ENCODE measurements at regions not wholly inside any gene's neighbourhood (a gene's known extent, or its start where the extent isn't known, plus 50 kb on each side); places are given as distances from the start of the nearest gene placed in this dataset.
A peak's percentile ranks its signal among the peaks of the same experiment; 100 is the strongest.

DNA sequence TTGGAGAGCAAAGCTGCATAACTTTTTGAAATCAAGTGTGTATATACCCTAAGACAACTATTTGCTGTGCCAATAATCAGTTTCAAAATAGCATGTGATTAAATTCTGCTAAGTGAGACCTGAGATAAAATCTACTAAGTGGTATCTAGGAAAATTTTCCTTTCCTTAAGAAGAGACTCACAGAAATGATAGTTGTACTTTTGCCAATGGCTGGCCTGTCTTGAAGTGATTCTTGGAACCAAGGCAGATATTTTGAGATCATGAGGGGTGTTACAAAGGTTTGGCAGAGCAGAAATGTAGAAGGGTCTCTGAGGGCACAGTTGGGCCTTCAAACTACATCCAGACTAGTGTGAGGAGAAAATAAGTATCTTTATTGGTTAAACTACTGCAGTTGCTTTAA is 902.6 kb upstream of the TENM4 start:
- Histone ChIP-seq H2BK5ac (ENCODE audit: low read length) (no peak overlapping the region), H3K4me2 (ENCODE audit: insufficient read depth, low read length, poor library complexity, severe bottlenecking) (no peak overlapping the region), H2AFZ (ENCODE audit: low read length) (no peak overlapping the region), H2AK5ac (ENCODE audit: low read depth, low read length) (no peak overlapping the region), H3K9me3 (replicated peaks in 1 of 2; ENCODE audit: control insufficient read depth in 2 of 2, insufficient read depth in 1 of 2, low read depth in 1 of 2, low read length in 2 of 2) (no peaks in the 10 kb centered on the region), H3K27me3 (ENCODE audit: control insufficient read depth in 3 of 3, insufficient read depth in 3 of 3, low read depth in 1 of 3, low read length in 3 of 3) (no peaks in the 10 kb centered on the region), H3K14ac (ENCODE audit: low read length) (no peak overlapping the region), H3K36me3 (replicated peaks in 1 of 2; ENCODE audit: control insufficient read depth in 2 of 2, insufficient read depth in 2 of 2, low read length in 2 of 2) (no peaks in the 10 kb centered on the region), H3K18ac (ENCODE audit: low read length) (no peak overlapping the region), H2BK15ac (ENCODE audit: low read length) (no peak overlapping the region), H3K23ac (ENCODE audit: low read depth, low read length, poor library complexity) (no peak overlapping the region), H4K8ac (ENCODE audit: low read depth, low read length) (no peak overlapping the region), H3K4me1 (ENCODE audit: control insufficient read depth in 2 of 2, insufficient read depth in 1 of 2, low read depth in 1 of 2, low read length in 2 of 2) (peaks cover 3 to 5% of the 10 kb centered on the region in 2 donors), H3K9ac (ENCODE audit: low read depth, low read length, poor library complexity) (no peak overlapping the region), H3K4me3 (ENCODE audit: low read length in 2 of 2) (no peak overlapping the region), H2BK12ac (ENCODE audit: low read length) (no peak overlapping the region), H3K27ac (replicated peaks; ENCODE audit: low read length) (no peak overlapping the region), H3K4ac (ENCODE audit: low read length) (no peak overlapping the region), H3K79me1 (ENCODE audit: low read depth, low read length) (no peaks in the 10 kb centered on the region), H2BK120ac (ENCODE audit: low read depth, low read length) (no peak overlapping the region), H4K91ac (ENCODE audit: low read depth, low read length, poor library complexity) (no peak overlapping the region)
- no peak for DNase-seq (ENCODE audit: low spot score)

DNA sequence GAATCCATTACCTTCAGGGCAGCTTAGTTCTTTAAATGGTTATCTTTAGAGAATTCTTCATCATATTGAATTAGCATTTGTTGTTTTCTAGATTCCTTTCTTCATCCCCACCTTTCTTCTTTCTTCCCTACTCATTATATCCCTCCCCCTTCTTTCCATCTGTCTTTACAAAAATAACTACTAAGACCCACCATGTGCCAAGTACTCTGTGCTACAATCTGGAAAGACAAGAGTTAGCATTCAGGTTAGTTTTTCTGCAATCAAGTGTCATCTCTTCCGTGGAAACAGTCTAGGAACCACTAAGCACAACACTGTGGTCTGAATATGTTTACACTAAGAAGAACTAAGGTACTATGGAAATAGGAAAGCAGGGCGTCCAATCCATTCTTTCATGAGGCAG is 897.4 kb upstream of the TENM4 start:
- H4K8ac ChIP-seq (ENCODE audit: low read depth, low read length): no peak overlapping the region

DNA sequence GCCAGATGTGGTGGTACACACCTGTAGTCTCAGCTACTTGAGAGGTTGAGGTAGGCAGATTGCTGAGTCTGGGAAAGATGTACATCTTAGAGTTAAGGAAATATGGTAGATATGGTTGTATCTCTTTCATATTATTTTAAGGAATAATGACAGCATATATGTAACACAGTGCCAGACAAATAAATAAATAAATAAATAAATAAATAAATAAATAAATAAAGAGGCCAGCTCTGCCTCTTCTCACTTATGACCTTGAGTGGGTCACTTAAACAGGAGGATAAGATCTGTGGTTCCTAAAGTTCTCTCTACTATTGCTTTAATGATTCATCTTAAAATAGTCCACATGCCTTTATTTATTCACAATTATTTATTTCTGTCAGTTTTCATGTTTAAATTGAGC is 890.9 kb upstream of the TENM4 start:
- H2BK120ac ChIP-seq (ENCODE audit: low read depth, low read length): no peak overlapping the region
- no peak overlapping the region for H3K4me2 ChIP-seq (ENCODE audit: insufficient read depth, low read length, poor library complexity, severe bottlenecking)
- H3K27ac ChIP-seq (replicated peaks; ENCODE audit: low read length): no peak overlapping the region
- H2BK15ac ChIP-seq (ENCODE audit: low read length): no peak overlapping the region
- no peak overlapping the region for H3K4me3 ChIP-seq (ENCODE audit: low read length in 2 of 2)
- H2BK12ac ChIP-seq (ENCODE audit: low read length): no peak overlapping the region
- no peak overlapping the region for H3K4ac ChIP-seq (ENCODE audit: low read length)
- H3K27me3 ChIP-seq (ENCODE audit: control insufficient read depth in 3 of 3, insufficient read depth in 3 of 3, low read depth in 1 of 3, low read length in 3 of 3): no peaks in the 10 kb centered on the region
- no peak overlapping the region for H2BK5ac ChIP-seq (ENCODE audit: low read length)
- H3K14ac ChIP-seq (ENCODE audit: low read length): no peak overlapping the region
- no peak overlapping the region for H3K9ac ChIP-seq (ENCODE audit: low read depth, low read length, poor library complexity)
- no peaks in the 10 kb centered on the region for H3K9me3 ChIP-seq (replicated peaks in 1 of 2; ENCODE audit: control insufficient read depth in 2 of 2, insufficient read depth in 1 of 2, low read depth in 1 of 2, low read length in 2 of 2)
- DNase-seq (ENCODE audit: low spot score): no peak
- no peak overlapping the region for H2AK5ac ChIP-seq (ENCODE audit: low read depth, low read length)
- H3K23ac ChIP-seq (ENCODE audit: low read depth, low read length, poor library complexity): no peak overlapping the region
- H2AFZ ChIP-seq (ENCODE audit: low read length): no peak overlapping the region
- no peaks in the 10 kb centered on the region for H3K36me3 ChIP-seq (replicated peaks in 1 of 2; ENCODE audit: control insufficient read depth in 2 of 2, insufficient read depth in 2 of 2, low read length in 2 of 2)
- no peak overlapping the region for H4K91ac ChIP-seq (ENCODE audit: low read depth, low read length, poor library complexity)
- H3K4me1 ChIP-seq (ENCODE audit: control insufficient read depth in 2 of 2, insufficient read depth in 1 of 2, low read depth in 1 of 2, low read length in 2 of 2): peaks cover 7 to 10% of the 10 kb centered on the region in 2 donors
- no peaks in the 10 kb centered on the region for H3K79me1 ChIP-seq (ENCODE audit: low read depth, low read length)
- H4K8ac ChIP-seq (ENCODE audit: low read depth, low read length): no peak overlapping the region
- H3K18ac ChIP-seq (ENCODE audit: low read length): no peak overlapping the region

More for the DNA sequence above, 897.4 kb upstream of the TENM4 start:
- Histone ChIP-seq H2BK15ac (ENCODE audit: low read length) (no peak overlapping the region), H2AFZ (ENCODE audit: low read length) (no peak overlapping the region), H3K4me3 (ENCODE audit: low read length in 2 of 2) (no peak overlapping the region), H3K4me2 (ENCODE audit: insufficient read depth, low read length, poor library complexity, severe bottlenecking) (no peak overlapping the region), H4K91ac (ENCODE audit: low read depth, low read length, poor library complexity) (no peak overlapping the region), H3K27me3 (ENCODE audit: control insufficient read depth in 3 of 3, insufficient read depth in 3 of 3, low read depth in 1 of 3, low read length in 3 of 3) (no peaks in the 10 kb centered on the region), H2BK5ac (ENCODE audit: low read length) (no peak overlapping the region), H3K9me3 (replicated peaks in 1 of 2; ENCODE audit: control insufficient read depth in 2 of 2, insufficient read depth in 1 of 2, low read depth in 1 of 2, low read length in 2 of 2) (no peaks in the 10 kb centered on the region), H2BK12ac (ENCODE audit: low read length) (no peak overlapping the region), H3K23ac (ENCODE audit: low read depth, low read length, poor library complexity) (no peak overlapping the region), H3K4ac (ENCODE audit: low read length) (no peak overlapping the region), H3K14ac (ENCODE audit: low read length) (no peak overlapping the region), H3K9ac (ENCODE audit: low read depth, low read length, poor library complexity) (no peak overlapping the region), H3K79me1 (ENCODE audit: low read depth, low read length) (no peaks in the 10 kb centered on the region), H3K4me1 (ENCODE audit: control insufficient read depth in 2 of 2, insufficient read depth in 1 of 2, low read depth in 1 of 2, low read length in 2 of 2) (peaks cover 0 to 3% of the 10 kb centered on the region in 2 donors), H2BK120ac (ENCODE audit: low read depth, low read length) (no peak overlapping the region), H3K36me3 (replicated peaks in 1 of 2; ENCODE audit: control insufficient read depth in 2 of 2, insufficient read depth in 2 of 2, low read length in 2 of 2) (no peaks in the 10 kb centered on the region), H3K18ac (ENCODE audit: low read length) (no peak overlapping the region), H3K27ac (replicated peaks; ENCODE audit: low read length) (no peak overlapping the region), H2AK5ac (ENCODE audit: low read depth, low read length) (no peak overlapping the region)
- DNase-seq (ENCODE audit: low spot score): no peak
- WGBS, 2 donors (ENCODE audit: extremely low coverage in 2 of 2, insufficient read length in 2 of 2, insufficient replicate concordance in 1 of 2): no CpG with 5 or more reads among the region's 2 CpGs

DNA sequence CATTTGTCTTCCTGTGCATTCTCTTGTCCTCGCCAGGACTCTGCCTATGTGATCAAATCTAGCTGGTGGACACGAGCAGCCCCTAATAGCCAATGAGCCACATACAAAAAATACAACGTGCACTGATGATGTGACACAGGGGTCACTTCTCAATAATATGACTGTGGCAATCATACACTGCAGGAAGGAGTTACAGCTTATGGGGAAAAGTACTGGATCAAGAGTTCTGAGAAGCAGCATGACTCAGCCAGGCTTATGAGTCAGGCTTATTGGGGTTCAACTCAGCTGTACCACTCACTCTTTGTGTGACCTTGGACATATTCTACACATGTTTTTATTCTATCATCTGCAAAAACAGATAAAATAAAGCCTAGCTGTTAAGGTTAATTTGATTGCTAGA is 889.4 kb upstream of the TENM4 start:
- no peaks in the 10 kb centered on the region for H3K36me3 ChIP-seq (replicated peaks in 1 of 2; ENCODE audit: control insufficient read depth in 2 of 2, insufficient read depth in 2 of 2, low read length in 2 of 2)
- H2BK5ac ChIP-seq (ENCODE audit: low read length): no peak overlapping the region
- no peak overlapping the region for H2AK5ac ChIP-seq (ENCODE audit: low read depth, low read length)
- WGBS, 2 donors (ENCODE audit: extremely low coverage in 2 of 2, insufficient read length in 2 of 2, insufficient replicate concordance in 1 of 2): no CpG with 5 or more reads among the region's 3 CpGs
- H3K4me1 ChIP-seq (ENCODE audit: control insufficient read depth in 2 of 2, insufficient read depth in 1 of 2, low read depth in 1 of 2, low read length in 2 of 2): peaks cover 4 to 10% of the 10 kb centered on the region in 2 donors
- H2BK120ac ChIP-seq (ENCODE audit: low read depth, low read length): no peak overlapping the region
- H3K18ac ChIP-seq (ENCODE audit: low read length): peak overlapping the region; percentile 11
- no peak overlapping the region for H2BK15ac ChIP-seq (ENCODE audit: low read length)
- no peak overlapping the region for H2AFZ ChIP-seq (ENCODE audit: low read length)
- no peak overlapping the region for H4K91ac ChIP-seq (ENCODE audit: low read depth, low read length, poor library complexity)
- H3K23ac ChIP-seq (ENCODE audit: low read depth, low read length, poor library complexity): no peak overlapping the region
- no peak overlapping the region for H3K4ac ChIP-seq (ENCODE audit: low read length)
- no peak overlapping the region for H3K27ac ChIP-seq (replicated peaks; ENCODE audit: low read length)
- no peak overlapping the region for H4K8ac ChIP-seq (ENCODE audit: low read depth, low read length)
- H3K9ac ChIP-seq (ENCODE audit: low read depth, low read length, poor library complexity): no peak overlapping the region
- no peaks in the 10 kb centered on the region for H3K27me3 ChIP-seq (ENCODE audit: control insufficient read depth in 3 of 3, insufficient read depth in 3 of 3, low read depth in 1 of 3, low read length in 3 of 3)
- no peak for DNase-seq (ENCODE audit: low spot score)
- H3K4me3 ChIP-seq (ENCODE audit: low read length in 2 of 2): no peak overlapping the region
- no peaks in the 10 kb centered on the region for H3K79me1 ChIP-seq (ENCODE audit: low read depth, low read length)
- no peaks in the 10 kb centered on the region for H3K9me3 ChIP-seq (replicated peaks in 1 of 2; ENCODE audit: control insufficient read depth in 2 of 2, insufficient read depth in 1 of 2, low read depth in 1 of 2, low read length in 2 of 2)
- no peak overlapping the region for H3K14ac ChIP-seq (ENCODE audit: low read length)
- H2BK12ac ChIP-seq (ENCODE audit: low read length): no peak overlapping the region
- no peak overlapping the region for H3K4me2 ChIP-seq (ENCODE audit: insufficient read depth, low read length, poor library complexity, severe bottlenecking)
